Loucy (cell line): ENCODE measurements at regions not wholly inside any gene's neighbourhood (a gene's known extent, or its start where the extent isn't known, plus 50 kb on each side); places are given as distances from the start of the nearest gene placed in this dataset.

Experiments
- CTCF ChIP-seq: fragments of 200-600 bp; sonication (generic); conservative IDR thresholded peaks from 2 replicates; pipeline ENCODE4 v1.5.1; 2014; ENCODE audit warnings: mild to moderate bottlenecking, antibody characterized with exemption, low read length
- EZH2phosphoT487 ChIP-seq: fragments of 200-600 bp; IDR thresholded peaks from 2 replicates; pipeline ENCODE4 v1.6.1; 2018; ENCODE audit warnings: antibody characterized with exemption, mild to moderate bottlenecking, moderate library complexity, borderline replicate concordance

GRCh38 chr11:11149671-11150459 lies 203.2 kb downstream of the CSNK2A3 start:
- TF ChIP-seq CTCF (no peak), EZH2phosphoT487 (no peak)
